Trophoblast cell (in vitro differentiated cells and primary cell): ENCODE measurements at regions not wholly inside any gene's neighbourhood (a gene's known extent, or its start where the extent isn't known, plus 50 kb on each side); places are given as distances from the start of the nearest gene placed in this dataset.

Source experiments
- DNase-seq, 2 donors: peaks; one replicate each; pipeline ENCODE4 v3.0.0-alpha.2; 2016
- H2AFZ ChIP-seq: 2 replicates; pipeline ENCODE4 v1.6.1; 2013; ENCODE audit warnings: low read length, moderate library complexity, mild to moderate bottlenecking; ENCODE audit not compliant: insufficient read depth, poor library complexity
- H2AK5ac ChIP-seq: 2 replicates; pipeline ENCODE4 v1.6.1; 2013; ENCODE audit warnings: mild to moderate bottlenecking, low read length
- H2BK120ac ChIP-seq: 2 replicates; pipeline ENCODE4 v1.6.1; 2013; ENCODE audit warnings: low read length, mild to moderate bottlenecking, moderate library complexity; ENCODE audit not compliant: insufficient read depth, poor library complexity
- H2BK12ac ChIP-seq: 2 replicates; pipeline ENCODE4 v1.6.1; 2013; ENCODE audit warnings: mild to moderate bottlenecking, low read length, moderate library complexity
- H2BK5ac ChIP-seq: 2 replicates; pipeline ENCODE4 v1.6.1; 2013; ENCODE audit warnings: low read length, low read depth, moderate library complexity, mild to moderate bottlenecking; ENCODE audit not compliant: poor library complexity
- H3K14ac ChIP-seq: 2 replicates; pipeline ENCODE4 v1.6.1; 2013; ENCODE audit warnings: mild to moderate bottlenecking, low read length
- H3K18ac ChIP-seq: 2 replicates; pipeline ENCODE4 v1.6.1; 2013; ENCODE audit warnings: mild to moderate bottlenecking, low read length
- H3K23ac ChIP-seq: 2 replicates; pipeline ENCODE4 v1.6.1; 2013; ENCODE audit warnings: low read length
- H3K27ac ChIP-seq: 2 replicates; pipeline ENCODE4 v1.5.1; 2013; ENCODE audit warnings: low read depth, mild to moderate bottlenecking, inconsistent platforms, low read length, moderate library complexity
- H3K27me3 ChIP-seq: 2 replicates; pipeline ENCODE4 v1.6.1; 2013; ENCODE audit warnings: inconsistent platforms, mild to moderate bottlenecking, low read length, moderate library complexity; ENCODE audit not compliant: insufficient read depth
- H3K36me3 ChIP-seq, 2 experiments: 1 replicate in 1 of 2; 2 replicates in 1 of 2; pipeline ENCODE4 v1.6.1; 2013; ENCODE audit warnings: low read length in 2 of 2, mild to moderate bottlenecking in 2 of 2, moderate library complexity in 1 of 2; ENCODE audit not compliant: insufficient read depth in 2 of 2, control insufficient read depth in 1 of 2
- H3K4ac ChIP-seq: 2 replicates; pipeline ENCODE4 v1.6.1; 2013; ENCODE audit warnings: low read depth, mild to moderate bottlenecking, low read length, moderate library complexity
- H3K4me1 ChIP-seq, 2 experiments: 1 replicate in 1 of 2; 2 replicates in 1 of 2; pipeline ENCODE4 v1.6.1; 2013; ENCODE audit warnings: low read length in 2 of 2, mild to moderate bottlenecking in 2 of 2, moderate library complexity in 1 of 2; ENCODE audit not compliant: insufficient read depth in 2 of 2, control insufficient read depth in 1 of 2
- H3K4me2 ChIP-seq: 2 replicates; pipeline ENCODE4 v1.6.1; 2013; ENCODE audit warnings: inconsistent platforms, mild to moderate bottlenecking, low read length, moderate library complexity
- H3K4me3 ChIP-seq: 2 replicates; pipeline ENCODE4 v1.5.1; 2013; ENCODE audit warnings: mild to moderate bottlenecking, low read depth, low read length, inconsistent platforms
- H3K79me1 ChIP-seq: one replicate; pipeline ENCODE4 v1.6.1; 2013; ENCODE audit warnings: low read length
- H3K79me2 ChIP-seq: 2 replicates; pipeline ENCODE4 v1.6.1; 2013; ENCODE audit warnings: low read length, mild to moderate bottlenecking; ENCODE audit not compliant: control insufficient read depth, insufficient read depth, poor library complexity
- H3K9ac ChIP-seq: 2 replicates; pipeline ENCODE4 v1.6.1; 2013; ENCODE audit warnings: mild to moderate bottlenecking, low read length
- H3K9me3 ChIP-seq: 2 replicates; pipeline ENCODE4 v1.6.1; 2013; ENCODE audit warnings: low read depth, mild to moderate bottlenecking, control low read depth, inconsistent platforms, low read length; ENCODE audit not compliant: insufficient read depth
- H4K12ac ChIP-seq: 2 replicates; pipeline ENCODE4 v1.6.1; 2013; ENCODE audit warnings: low read depth, mild to moderate bottlenecking, low read length, moderate library complexity
- H4K8ac ChIP-seq: 2 replicates; pipeline ENCODE4 v1.6.1; 2013; ENCODE audit warnings: low read depth, mild to moderate bottlenecking, low read length, moderate library complexity
- H4K91ac ChIP-seq: one replicate; pipeline ENCODE4 v1.6.1; 2013; ENCODE audit warnings: low read depth, mild to moderate bottlenecking, low read length, moderate library complexity
- WGBS: extraction: QIAGEN DNeasy Blood & Tissue Kit; methylation state at CpG from one replicate; pipeline ENCODE4 v1.1.7; 2013; ENCODE audit warnings: missing lambda C conversion rate; ENCODE audit not compliant: insufficient read length, insufficient coverage; ENCODE audit errors: extremely low coverage; 5-methylcytosine and 5-hydroxymethylcytosine counted together

GRCh38 chr21:22253761-22254160 is 1255.6 kb downstream of the NCAM2 start:
- Histone ChIP-seq H3K9me3 (no peaks in the 10 kb centered on the region), H4K8ac (no peak overlapping the region), H3K4me2 (no peak overlapping the region), H3K27ac (no peak overlapping the region), H3K4ac (no peak overlapping the region), H3K79me1 (no peaks in the 10 kb centered on the region), H3K14ac (no peak overlapping the region), H3K36me3 (no peaks in the 10 kb centered on the region), H3K27me3 (no peaks in the 10 kb centered on the region), H3K23ac (no peak overlapping the region), H2BK120ac (no peak overlapping the region), H3K79me2 (no peaks in the 10 kb centered on the region), H2AK5ac (no peak overlapping the region), H2BK12ac (no peak overlapping the region), H2AFZ (no peak overlapping the region), H4K12ac (no peak overlapping the region), H4K91ac (no peak overlapping the region), H3K4me1 (no peaks in the 10 kb centered on the region), H3K18ac (no peak overlapping the region), H2BK5ac (no peak overlapping the region), H3K9ac (no peak overlapping the region), H3K4me3 (no peak overlapping the region)
- no CpG with 5 or more reads among the region's 2 CpGs for WGBS
- no peak for DNase-seq

GRCh38 chr21:22258821-22259220 is 1260.6 kb downstream of the NCAM2 start:
- Histone ChIP-seq H4K12ac (no peak overlapping the region), H3K4me3 (no peak overlapping the region), H4K91ac (no peak overlapping the region), H3K79me2 (no peaks in the 10 kb centered on the region), H2BK5ac (no peak overlapping the region), H3K4me2 (no peak overlapping the region), H2AK5ac (no peak overlapping the region), H4K8ac (no peak overlapping the region), H2BK12ac (no peak overlapping the region), H3K27ac (no peak overlapping the region), H3K27me3 (no peaks in the 10 kb centered on the region), H3K79me1 (no peaks in the 10 kb centered on the region), H3K9ac (no peak overlapping the region), H3K4me1 (no peaks in the 10 kb centered on the region), H2AFZ (no peak overlapping the region), H3K14ac (no peak overlapping the region), H3K36me3 (no peaks in the 10 kb centered on the region), H3K23ac (no peak overlapping the region), H3K9me3 (no peaks in the 10 kb centered on the region), H2BK120ac (no peak overlapping the region), H3K18ac (no peak overlapping the region), H3K4ac (no peak overlapping the region)
- WGBS = no CpG with 5 or more reads among the region's 1 CpG
- DNase-seq = no peak

GRCh38 chr21:22260274-22260673 is 1262.1 kb downstream of the NCAM2 start:
- Histone ChIP-seq H3K18ac (no peak overlapping the region), H3K36me3 (no peaks in the 10 kb centered on the region), H3K4me1 (no peaks in the 10 kb centered on the region), H3K9ac (no peak overlapping the region), H3K27me3 (no peaks in the 10 kb centered on the region), H2BK5ac (no peak overlapping the region), H3K4me3 (no peak overlapping the region), H3K4me2 (no peak overlapping the region), H3K9me3 (no peaks in the 10 kb centered on the region), H2BK120ac (no peak overlapping the region), H2AK5ac (no peak overlapping the region), H3K79me1 (no peaks in the 10 kb centered on the region), H2AFZ (no peak overlapping the region), H4K91ac (no peak overlapping the region), H3K27ac (no peak overlapping the region), H3K4ac (no peak overlapping the region), H4K8ac (no peak overlapping the region), H4K12ac (no peak overlapping the region), H3K79me2 (no peaks in the 10 kb centered on the region), H3K14ac (no peak overlapping the region), H2BK12ac (no peak overlapping the region), H3K23ac (no peak overlapping the region)
- no CpG with 5 or more reads among the region's 2 CpGs for WGBS
- DNase-seq = no peak

- H4K91ac ChIP-seq = no peak overlapping the region
- H3K9me3 ChIP-seq = no peaks in the 10 kb centered on the region
- no peaks in the 10 kb centered on the region for H3K27me3 ChIP-seq
- H2BK120ac ChIP-seq = no peak overlapping the region
- no peak overlapping the region for H2AFZ ChIP-seq
- WGBS = no CpG with 5 or more reads among the region's 8 CpGs
- no peak overlapping the region for H2BK12ac ChIP-seq
- H3K9ac ChIP-seq = no peak overlapping the region
- H3K4ac ChIP-seq = no peak overlapping the region
- H4K12ac ChIP-seq = no peak overlapping the region
- DNase-seq = no peak
- H3K79me2 ChIP-seq = no peaks in the 10 kb centered on the region
- H3K14ac ChIP-seq = no peak overlapping the region
- no peak overlapping the region for H3K23ac ChIP-seq
- no peak overlapping the region for H4K8ac ChIP-seq
- no peak overlapping the region for H3K18ac ChIP-seq
- H3K4me1 ChIP-seq = no peaks in the 10 kb centered on the region
- no peaks in the 10 kb centered on the region for H3K79me1 ChIP-seq
- no peak overlapping the region for H3K4me3 ChIP-seq
- no peaks in the 10 kb centered on the region for H3K36me3 ChIP-seq
- no peak overlapping the region for H3K27ac ChIP-seq
- no peak overlapping the region for H2BK5ac ChIP-seq
- no peak overlapping the region for H3K4me2 ChIP-seq
- no peak overlapping the region for H2AK5ac ChIP-seq
Measured at GRCh38 chr21:22263890-22264289, 1265.7 kb downstream of the NCAM2 start.
